HG02885 (cell line): ENCODE measurements at regions not wholly inside any gene's neighbourhood (a gene's known extent, or its start where the extent isn't known, plus 50 kb on each side); places are given as distances from the start of the nearest gene placed in this dataset.

Source experiments
- ATAC-seq: cut with Tn5 transposase; IDR thresholded peaks from one replicate; pipeline ENCODE4 v1.9.1; 2021; ENCODE audit warnings: mild to moderate bottlenecking; ENCODE audit not compliant: unreplicated experiment, poor library complexity

DNA sequence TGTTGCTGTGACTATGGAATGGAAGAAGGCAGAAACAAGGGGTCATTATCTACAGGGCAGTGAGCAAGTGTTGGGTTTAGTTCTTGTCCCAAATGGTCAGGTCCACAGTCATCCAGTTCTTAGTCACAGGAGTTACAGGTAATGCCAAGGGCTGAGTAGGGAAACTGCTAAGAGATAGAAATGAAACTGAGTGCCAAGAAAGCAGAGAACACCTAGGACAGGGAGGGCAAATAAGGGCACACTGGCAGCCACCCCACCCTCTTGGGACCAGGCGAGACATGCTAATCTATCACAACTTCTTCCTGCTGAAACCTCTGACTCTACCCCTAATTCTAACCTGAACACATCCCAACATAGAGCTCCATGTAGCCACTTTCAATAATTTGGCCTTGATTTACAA is 103.2 kb downstream of the KLF4 start:
- ATAC-seq: no peak
